Calu3 (cell line): ENCODE measurements at regions not wholly inside any gene's neighbourhood (a gene's known extent, or its start where the extent isn't known, plus 50 kb on each side); places are given as distances from the start of the nearest gene placed in this dataset.

Experiments used
- BruUV-seq: library from RNA; stranded (reverse); fragments of 400-500 nt; replicated peaks from 2 replicates; lab custom pipeline; 2021; lab: Mats Ljungman, UMichigan
- CTCF ChIA-PET: fragments of 300-600 bp; sonication (Branson Sonifier 250); formaldehyde crosslinking; loops from one replicate; lab custom pipeline; 2022; ENCODE audit warnings: antibody characterized with exemption; lab: Charles Lee
- DNase-seq: peaks from one replicate; pipeline ENCODE4 v3.0.0; 2022
- H3K27ac Mint-ChIP-seq: one replicate; pipeline ENCODE4 v1.8.0; 2022; ENCODE audit warnings: mixed read lengths; ENCODE audit not compliant: unreplicated experiment
- H3K27me3 Mint-ChIP-seq: one replicate; pipeline ENCODE4 v1.8.0; 2022; ENCODE audit warnings: mixed read lengths; ENCODE audit not compliant: unreplicated experiment
- H3K36me3 Mint-ChIP-seq: one replicate; pipeline ENCODE4 v1.8.0; 2022; ENCODE audit warnings: mild to moderate bottlenecking, moderate library complexity, mixed read lengths; ENCODE audit not compliant: insufficient read depth, unreplicated experiment
- H3K4me1 Mint-ChIP-seq: one replicate; pipeline ENCODE4 v1.8.0; 2022; ENCODE audit warnings: mild to moderate bottlenecking, low read depth, mixed read lengths; ENCODE audit not compliant: unreplicated experiment
- H3K4me3 Mint-ChIP-seq: one replicate; pipeline ENCODE4 v1.8.0; 2022; ENCODE audit warnings: mild to moderate bottlenecking, low read depth, moderate library complexity, mixed read lengths; ENCODE audit not compliant: unreplicated experiment
- H3K9me3 Mint-ChIP-seq: one replicate; pipeline ENCODE4 v1.8.0; 2022; ENCODE audit warnings: low read depth, mixed read lengths; ENCODE audit not compliant: unreplicated experiment
- CTCF ChIP-seq: fragments of 200-600 bp; IDR thresholded peaks from one replicate; pipeline ENCODE4 v1.8.0; 2022; ENCODE audit warnings: antibody characterized with exemption; ENCODE audit not compliant: unreplicated experiment
- intact Hi-C: fragments of 100-400 bp; cut with micrococcal nuclease; formaldehyde crosslinking; loops from one replicate; pipeline ENCODE4 v1.10.0; 2022; ENCODE audit not compliant: unreplicated experiment

DNA sequence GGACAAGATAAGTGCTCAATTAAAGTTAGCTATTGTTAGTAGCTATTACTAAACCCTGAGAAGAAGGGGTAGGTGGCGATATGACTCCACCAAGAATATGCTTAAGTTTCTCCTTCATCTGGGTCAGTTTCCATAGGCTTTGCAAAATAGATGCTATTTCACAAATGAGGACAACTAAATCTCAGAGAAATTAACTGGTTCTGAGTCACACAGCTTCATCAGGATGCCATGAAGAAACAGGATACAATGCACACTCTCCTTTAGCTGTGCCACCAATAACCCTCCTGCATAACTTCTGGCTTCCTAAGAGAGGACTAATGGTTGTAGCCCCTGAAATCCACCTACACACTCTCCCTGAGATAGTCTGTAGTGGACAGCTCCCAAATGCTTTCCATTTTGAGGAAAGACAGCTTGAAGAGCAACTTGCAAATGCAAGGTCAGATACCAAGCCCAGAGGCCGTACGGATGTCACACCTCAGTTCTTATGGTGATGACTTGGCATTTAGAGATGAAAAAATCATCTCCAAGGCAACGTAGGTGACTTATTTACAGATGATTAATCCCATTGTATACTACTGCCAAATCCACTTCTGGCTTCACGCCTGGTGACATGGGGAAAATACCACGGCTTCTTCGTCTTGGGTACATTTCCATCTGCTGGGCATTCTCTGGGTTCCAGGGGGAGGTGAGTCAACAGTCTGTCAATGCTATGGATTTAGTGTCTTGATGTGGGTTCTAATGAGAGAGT is 251.4 kb upstream of the IL12B start:
- CTCF ChIA-PET = interaction anchor here (0.6 to 3.3 kb wide), 9 partner anchors 10 to 1713 kb away, joined by 3 to 13 read pairs (median 3); partner anchors contain the start of gene TTC1
- TF ChIP-seq CTCF = no peak

DNA sequence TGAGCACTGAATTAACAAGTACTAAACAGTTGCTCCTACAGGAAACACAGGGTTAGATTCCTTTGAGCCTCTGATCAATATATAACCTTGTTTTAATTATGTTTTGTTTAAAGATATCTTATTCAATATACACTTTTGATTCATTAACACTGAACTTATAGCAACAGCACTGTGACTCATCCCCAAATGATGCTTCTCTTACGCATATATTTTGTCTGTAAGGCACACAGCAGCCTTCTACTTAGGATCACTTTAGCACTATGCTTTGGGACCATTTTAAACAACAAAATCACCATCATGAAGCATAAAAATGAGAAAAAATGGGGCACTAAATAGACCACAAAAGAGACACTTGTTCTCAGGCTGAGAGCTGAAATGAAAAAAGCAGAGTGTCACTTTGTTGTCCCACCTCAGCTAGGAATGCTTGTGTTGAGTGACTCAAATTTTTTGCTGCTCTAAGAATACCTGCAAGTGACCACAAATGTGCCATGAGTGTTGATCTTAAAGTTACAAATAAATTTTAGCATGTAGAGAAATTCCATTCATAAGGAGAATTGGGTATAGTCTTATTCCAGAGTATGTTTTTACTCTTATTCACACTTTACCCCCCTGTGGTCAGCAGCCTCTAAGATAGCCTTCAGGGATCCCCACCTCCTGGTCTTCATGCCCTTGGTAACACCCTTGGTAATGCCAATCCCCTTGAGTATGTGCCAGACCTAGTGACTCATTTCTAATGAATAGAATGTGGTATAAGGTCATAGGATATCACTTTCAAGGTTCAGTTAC is 252.7 kb upstream of the IL12B start:
- Mint-ChIP-seq H3K27me3 (peaks cover 5% of the 10 kb centered on the region), H3K27ac (peak overlapping the region; percentile 79), H3K4me1 (peaks cover 37% of the 10 kb centered on the region), H3K36me3 (peaks cover 5% of the 10 kb centered on the region), H3K9me3 (peaks cover 2% of the 10 kb centered on the region), H3K4me3 (no peak overlapping the region)
- no peak for TF ChIP-seq CTCF
- intact Hi-C loops = loop anchor here (2.0 to 5.0 kb wide), 3 partner anchors 138 to 404 kb away; no protein-coding TSS in a partner anchor
- CTCF ChIA-PET = interaction anchor here (1.6 to 3.3 kb wide), 2 partner anchors 330 to 404 kb away, joined by 3 to 13 read pairs; no protein-coding TSS in a partner anchor
- DNase-seq = peak; percentile 53
- no TSS peak for BruUV-seq

More for the DNA sequence above, 251.4 kb upstream of the IL12B start:
- H3K4me1 Mint-ChIP-seq = peaks cover 37% of the 10 kb centered on the region
- peak; percentile 85 for DNase-seq
- H3K27me3 Mint-ChIP-seq = no peaks in the 10 kb centered on the region
- peak overlapping the region; percentile 79 for H3K27ac Mint-ChIP-seq
- peaks cover 2% of the 10 kb centered on the region for H3K9me3 Mint-ChIP-seq
- intact Hi-C loops = loop anchor here (2.0 to 5.0 kb wide), 3 partner anchors 137 to 406 kb away; no protein-coding TSS in a partner anchor
- no peak overlapping the region for H3K4me3 Mint-ChIP-seq
- peaks cover 5% of the 10 kb centered on the region for H3K36me3 Mint-ChIP-seq
- BruUV-seq = no TSS peak

DNA sequence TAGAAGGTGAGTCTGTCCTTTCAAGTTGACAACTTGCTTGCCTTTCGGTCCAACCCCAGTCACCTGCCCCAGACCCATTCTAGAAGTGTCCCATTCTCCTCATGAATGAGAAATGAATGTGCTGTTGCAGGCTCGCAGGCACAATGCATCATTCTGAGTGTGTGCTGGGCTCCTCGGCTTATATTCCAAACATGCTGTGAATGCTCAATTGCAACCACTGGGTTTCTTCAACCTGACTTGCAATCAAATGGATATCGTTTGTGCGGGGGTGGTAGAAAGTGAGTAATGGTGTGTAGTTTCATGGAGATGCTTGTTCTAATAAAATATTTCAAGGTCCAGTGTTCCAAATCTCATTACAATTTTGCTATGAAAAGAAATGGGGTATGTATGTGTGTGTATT is 256.6 kb upstream of the IL12B start:
- no peak overlapping the region for H3K27ac Mint-ChIP-seq
- BruUV-seq = no TSS peak
- peaks cover under 1% of the 10 kb centered on the region for H3K36me3 Mint-ChIP-seq
- H3K27me3 Mint-ChIP-seq = peaks cover 8% of the 10 kb centered on the region
- TF ChIP-seq CTCF = no peak
- peaks cover 2% of the 10 kb centered on the region for H3K9me3 Mint-ChIP-seq
- H3K4me3 Mint-ChIP-seq = no peak overlapping the region
- DNase-seq = no peak
- CTCF ChIA-PET = no interaction called here
- H3K4me1 Mint-ChIP-seq = peaks cover 31% of the 10 kb centered on the region
- intact Hi-C loops = no loop called here

- no peak for TF ChIP-seq CTCF
- H3K4me1 Mint-ChIP-seq = peaks cover 12% of the 10 kb centered on the region
- CTCF ChIA-PET = interaction anchor here (0.9 kb wide), 1 partner anchor 11 kb away, joined by 3 read pairs; no protein-coding TSS in a partner anchor
- H3K27ac Mint-ChIP-seq = no peak overlapping the region
- peaks cover 8% of the 10 kb centered on the region for H3K27me3 Mint-ChIP-seq
- no peaks in the 10 kb centered on the region for H3K36me3 Mint-ChIP-seq
- H3K9me3 Mint-ChIP-seq = no peaks in the 10 kb centered on the region
- H3K4me3 Mint-ChIP-seq = no peak overlapping the region
- BruUV-seq = no TSS peak
- intact Hi-C loops = no loop called here
- no peak for DNase-seq
Measured at GRCh38 chr5:159588941-159589340, 258.7 kb upstream of the IL12B start.
